Endothelial cell of umbilical vein (primary cell): ENCODE measurements at regions not wholly inside any gene's neighbourhood (a gene's known extent, or its start where the extent isn't known, plus 50 kb on each side); places are given as distances from the start of the nearest gene placed in this dataset.

ENCODE experiments used
- BruUV-seq: library from RNA; stranded (reverse); fragments of 400-500 nt; replicated peaks from 2 replicates; lab custom pipeline; 2021; lab: Mats Ljungman, UMichigan
- CTCF ChIA-PET: fragments of 300-600, 350-600 bp; sonication (Branson Sonifier 250); formaldehyde crosslinking; loops from one replicate; lab custom pipeline; 2021; ENCODE audit warnings: antibody characterized with exemption, inconsistent platforms; lab: Charles Lee
- POLR2A ChIA-PET: fragments of 300-600, 350-600 bp; sonication (Branson Sonifier 250); formaldehyde crosslinking; loops from one replicate; lab custom pipeline; 2021; ENCODE audit warnings: antibody characterized with exemption, inconsistent platforms; lab: Charles Lee
- DNase-seq: peaks from one replicate; pipeline ENCODE4 v3.0.0-alpha.2; 2011; ENCODE audit warnings: low read depth, low spot score
- FAIRE-seq: peaks from 2 replicates; lab custom pipeline; 2011; peaks lifted over from hg19 to GRCh38; lab: Jason Lieb, UNC
- H2AFZ ChIP-seq: 2 replicates; pipeline ENCODE4 v1.6.0; 2012; ENCODE audit warnings: low read depth, low read length, control low read depth, inconsistent platforms
- H3K27ac ChIP-seq: 2 replicates; pipeline ENCODE4 v1.5.1; 2011; ENCODE audit warnings: low read depth, mild to moderate bottlenecking, control low read depth, low read length, moderate library complexity; ENCODE audit not compliant: insufficient read depth
- H3K27me3 ChIP-seq, 2 experiments: 2 replicates each; pipeline versions ENCODE4 v1.6.0 to v1.6.1; 2011; ENCODE audit warnings: low read length in 2 of 2, mixed read lengths in 1 of 2; ENCODE audit not compliant: control insufficient read depth in 2 of 2, insufficient read depth in 2 of 2
- H3K36me3 ChIP-seq, 2 experiments: 2 replicates in 1 of 2; 3 replicates in 1 of 2; pipeline ENCODE4 v1.5.1; 2011; ENCODE audit warnings: low read length in 2 of 2, mild to moderate bottlenecking in 1 of 2, moderate library complexity in 1 of 2; ENCODE audit not compliant: control insufficient read depth in 2 of 2, insufficient read depth in 2 of 2; ENCODE audit errors: extremely low read depth in 1 of 2
- H3K4me1 ChIP-seq: 3 replicates; pipeline ENCODE4 v1.5.1; 2011; ENCODE audit warnings: mild to moderate bottlenecking, low read length; ENCODE audit not compliant: control insufficient read depth, insufficient read depth; ENCODE audit errors: extremely low read depth
- H3K4me2 ChIP-seq: 2 replicates; pipeline ENCODE4 v1.6.1; 2011; ENCODE audit warnings: low read length, control low read depth, mixed read lengths; ENCODE audit not compliant: insufficient read depth
- H3K4me3 ChIP-seq, 3 experiments: fragments of 200-600 bp in 1 of 3; sonication (generic), shearing (Covaris generic) in 1 of 3; replicated peaks in 1 of 3; 2 replicates each; pipeline ENCODE4 v1.5.1; 2011 to 2016; ENCODE audit warnings: control low read depth in 3 of 3, low read length in 3 of 3, mild to moderate bottlenecking in 2 of 3, inconsistent platforms in 1 of 3, low read depth in 1 of 3, moderate library complexity in 1 of 3; ENCODE audit not compliant: insufficient read depth in 1 of 3
- H3K79me2 ChIP-seq: 2 replicates; pipeline ENCODE4 v1.6.0; 2012; ENCODE audit warnings: low read length, inconsistent platforms; ENCODE audit not compliant: control insufficient read depth, insufficient read depth
- H3K9ac ChIP-seq: replicated peaks from 2 replicates; pipeline ENCODE3; 2011; ENCODE audit warnings: low read length, control low read depth; ENCODE audit not compliant: insufficient read depth; ENCODE audit errors: extremely low read depth
- H3K9me1 ChIP-seq: replicated peaks from 3 replicates; pipeline ENCODE4 v1.6.0; 2011; ENCODE audit warnings: mild to moderate bottlenecking, low read length; ENCODE audit not compliant: control insufficient read depth, insufficient read depth; ENCODE audit errors: extremely low read depth
- H3K9me3 ChIP-seq: replicated peaks from 2 replicates; pipeline ENCODE4 v1.5.1; 2012; ENCODE audit warnings: low read length, inconsistent platforms; ENCODE audit not compliant: control insufficient read depth, insufficient read depth
- H4K20me1 ChIP-seq: replicated peaks from 2 replicates; pipeline ENCODE3; 2011; ENCODE audit warnings: mild to moderate bottlenecking, low read length; ENCODE audit not compliant: control insufficient read depth, insufficient read depth; ENCODE audit errors: extremely low read depth
- CTCF ChIP-seq, 2 donors: IDR thresholded peaks; 1 replicate in 1 of 2; 2 replicates in 1 of 2; pipeline ENCODE4 v1.5.1; 2011; ENCODE audit warnings: low read length in 2 of 2, mild to moderate bottlenecking in 2 of 2, moderate library complexity in 2 of 2, control low read depth in 1 of 2, inconsistent platforms in 1 of 2, low read depth in 1 of 2; ENCODE audit not compliant: insufficient read depth in 1 of 2; ENCODE audit errors: extremely low read depth in 1 of 2
- EZH2 ChIP-seq: IDR thresholded peaks from 2 replicates; pipeline ENCODE4 v1.6.1; 2012; ENCODE audit warnings: borderline replicate concordance, low read depth, mild to moderate bottlenecking, moderate library complexity, low read length, inconsistent platforms; ENCODE audit not compliant: severe bottlenecking
- FOS ChIP-seq: IDR thresholded peaks from 2 replicates; pipeline ENCODE4 v1.6.1; 2011; ENCODE audit warnings: mild to moderate bottlenecking, low read length, moderate library complexity, borderline replicate concordance; ENCODE audit not compliant: insufficient read depth
- GATA2 ChIP-seq: IDR thresholded peaks from 2 replicates; pipeline ENCODE4 v1.7.0; 2011; ENCODE audit warnings: low read depth, mild to moderate bottlenecking, moderate library complexity, mixed read lengths, low read length; ENCODE audit not compliant: insufficient read length, insufficient read depth
- JUN ChIP-seq: IDR thresholded peaks from 2 replicates; pipeline ENCODE4 v1.6.1; 2011; ENCODE audit warnings: borderline replicate concordance, low read depth; ENCODE audit not compliant: insufficient read length, insufficient read depth
- MYC ChIP-seq: IDR thresholded peaks from one replicate; pipeline ENCODE4 v1.6.1; 2011; ENCODE audit warnings: mild to moderate bottlenecking, low read depth, low read length
- POLR2A ChIP-seq: IDR thresholded peaks from 2 replicates; pipeline ENCODE4 v1.6.1; 2012; ENCODE audit warnings: low read depth, mild to moderate bottlenecking, control low read depth, low read length
- POLR2AphosphoS5 ChIP-seq: IDR thresholded peaks from 2 replicates; pipeline ENCODE4 v1.6.1; 2012; ENCODE audit warnings: low read depth, mild to moderate bottlenecking, control low read depth, low read length, moderate library complexity; ENCODE audit not compliant: insufficient read depth
- dilution Hi-C: fragments of 300-500 bp; cut with MboI; formaldehyde crosslinking; loops from one replicate; pipeline ENCODE4 v1.15.0; 2019; ENCODE audit warnings: low sequenced_read_pairs; ENCODE audit not compliant: extremely low pct_ligation_motif_present
- intact Hi-C: fragments of 100-400 bp; cut with micrococcal nuclease; formaldehyde crosslinking; loops from one replicate; pipeline ENCODE4 v1.10.0; 2022
- TF ChIP-seq, protein P1 (sequence below): IDR thresholded peaks from 2 replicates; pipeline ENCODE4 v1.6.1; 2011; ENCODE audit not compliant: insufficient read depth, insufficient read length

GRCh38 chr6:165181951-165182414, 127.4 kb downstream of the C6orf118 start:
- H2AFZ ChIP-seq: no peak overlapping the region
- no peak for FAIRE-seq

GRCh38 chr6:165178056-165178455, 131.3 kb downstream of the C6orf118 start:
- Histone ChIP-seq H4K20me1 (no peaks in the 10 kb centered on the region), H3K27me3 (no peaks in the 10 kb centered on the region), H3K9me1 (no peaks in the 10 kb centered on the region), H3K9me3 (no peaks in the 10 kb centered on the region), H3K4me3 (no peak overlapping the region), H3K4me2 (no peak overlapping the region), H2AFZ (no peak overlapping the region), H3K79me2 (no peaks in the 10 kb centered on the region), H3K36me3 (no peaks in the 10 kb centered on the region), H3K4me1 (no peaks in the 10 kb centered on the region), H3K27ac (no peak overlapping the region), H3K9ac (no peak overlapping the region)
- FAIRE-seq (no peak), DNase-seq (no peak)
- BruUV-seq: no TSS peak
- intact Hi-C loops: no loop called here
- no peak for TF ChIP-seq CTCF (IDR thresholded peaks at IDR 0.05; ENCODE audit: extremely low read depth in 1 of 2, insufficient read depth in 1 of 2, low read depth in 1 of 2, low read length in 2 of 2)
- TF ChIP-seq POLR2A: no peak
- TF ChIP-seq FOS: no peak
- no peak for TF ChIP-seq EZH2
- TF ChIP-seq POLR2AphosphoS5: no peak
- TF ChIP-seq JUN: no peak
- TF ChIP-seq GATA2: no peak
- TF ChIP-seq, protein P1, sequence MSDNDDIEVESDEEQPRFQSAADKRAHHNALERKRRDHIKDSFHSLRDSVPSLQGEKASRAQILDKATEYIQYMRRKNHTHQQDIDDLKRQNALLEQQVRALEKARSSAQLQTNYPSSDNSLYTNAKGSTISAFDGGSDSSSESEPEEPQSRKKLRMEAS: no peak
- no peak for TF ChIP-seq MYC
- dilution Hi-C loops: no loop called here
- CTCF ChIA-PET: no interaction called here
- POLR2A ChIA-PET: no interaction called here

More at GRCh38 chr6:165181951-165182414, 127.4 kb downstream of the C6orf118 start:
- ChIA-PET POLR2A (no interaction called here), CTCF (interaction anchor here (0.9 kb wide), 1 partner anchor 15 kb away, joined by 3 read pairs; no protein-coding TSS in a partner anchor)
- TF ChIP-seq POLR2A (no peak), MYC (no peak), JUN (no peak)
- H3K79me2 ChIP-seq: no peaks in the 10 kb centered on the region
- H3K4me2 ChIP-seq: no peak overlapping the region
- intact Hi-C loops (no loop called here), dilution Hi-C loops (no loop called here)
- H3K4me3 ChIP-seq: no peak overlapping the region
- no peaks in the 10 kb centered on the region for H3K27me3 ChIP-seq
- no peaks in the 10 kb centered on the region for H3K36me3 ChIP-seq
- BruUV-seq: no TSS peak
- no peaks in the 10 kb centered on the region for H3K9me1 ChIP-seq
- H3K27ac ChIP-seq: no peak overlapping the region
- DNase-seq: no peak
- H3K4me1 ChIP-seq: no peaks in the 10 kb centered on the region
- peaks cover 3% of the 10 kb centered on the region for H3K9me3 ChIP-seq
- H3K9ac ChIP-seq: no peak overlapping the region
- no peaks in the 10 kb centered on the region for H4K20me1 ChIP-seq
